ENCODE measurements at regions not wholly inside any gene's neighbourhood (a gene's known extent, or its start where the extent isn't known, plus 50 kb on each side); places are given as distances from the start of the nearest gene placed in this dataset.
"Not testable (repeated sequence)": the region's sequence is repeated elsewhere in the genome, so short reads cannot be mapped to it uniquely, and the experiment has no call there.

DNA sequence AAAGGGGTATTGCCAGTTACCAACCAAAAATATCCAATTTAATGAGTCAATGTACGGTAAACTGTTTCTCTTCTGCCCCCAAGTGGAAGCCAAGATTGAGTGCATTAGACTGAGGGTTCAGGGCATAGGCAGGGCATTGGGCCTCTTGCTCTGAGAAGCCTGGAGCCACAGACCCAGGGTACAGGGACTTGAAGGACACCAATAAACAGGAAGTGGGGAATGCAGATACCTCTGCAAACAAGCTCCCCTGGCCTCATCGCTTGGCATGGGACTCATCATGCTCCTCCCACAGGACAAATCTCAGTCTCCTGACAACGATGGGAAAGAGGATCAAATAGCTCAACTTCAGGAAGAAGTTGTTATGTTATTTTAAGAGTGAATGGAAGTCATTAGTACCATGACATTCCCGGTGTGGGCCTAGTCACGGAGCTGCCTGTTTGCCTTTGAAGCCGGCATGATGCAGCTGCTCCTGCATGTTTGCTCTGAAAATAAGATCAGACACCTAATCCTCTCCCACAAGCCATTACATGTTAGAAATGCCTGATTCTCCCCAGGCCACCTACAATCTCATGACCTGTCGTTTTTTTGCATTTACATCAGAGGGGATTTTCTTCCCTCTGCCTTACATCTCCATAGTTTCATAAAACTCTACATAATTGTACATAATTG lies 224.2 kb downstream of the RCHY1 start:
- FAIRE-seq = no peak
- no peak for DNase-seq (ENCODE audit: low spot score in 2 of 2)

DNA sequence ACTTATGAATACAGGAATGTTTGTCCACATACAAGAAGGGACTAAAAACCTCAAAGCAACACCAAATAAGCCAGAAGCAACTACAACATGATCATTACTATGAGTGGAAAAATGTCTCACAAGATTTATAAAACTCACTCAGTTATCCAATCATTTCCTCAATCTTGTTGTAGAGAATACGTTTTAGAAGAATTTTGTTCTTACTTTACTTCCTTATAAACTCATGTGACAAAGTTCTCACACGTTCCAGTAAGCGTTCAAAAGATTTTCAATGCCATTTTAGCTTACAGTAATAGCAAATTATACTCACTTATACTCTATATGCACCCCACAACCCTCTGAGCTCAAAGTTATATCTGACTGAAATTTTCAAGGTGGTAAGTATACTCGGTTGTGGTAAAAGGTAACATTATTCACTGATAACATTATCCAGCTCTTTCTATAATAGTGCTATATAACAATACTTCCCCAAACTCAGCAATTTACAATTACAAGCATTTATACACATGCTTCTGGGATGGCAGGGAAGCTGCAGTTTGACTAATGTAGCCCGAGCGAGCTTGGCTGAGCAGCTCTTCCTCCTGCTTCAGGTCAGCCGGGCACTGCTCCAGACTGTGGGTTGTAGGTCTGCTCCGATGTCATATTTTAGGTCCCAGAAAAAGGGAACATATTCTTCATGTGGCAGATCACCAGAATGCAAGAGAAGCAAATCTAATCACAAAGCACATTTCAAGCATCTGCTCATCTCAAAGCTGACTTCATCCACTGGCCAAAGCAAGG lies 226.3 kb downstream of the RCHY1 start:
- DNase-seq (ENCODE audit: low spot score in 2 of 2) (no peak), FAIRE-seq (no peak)

DNA sequence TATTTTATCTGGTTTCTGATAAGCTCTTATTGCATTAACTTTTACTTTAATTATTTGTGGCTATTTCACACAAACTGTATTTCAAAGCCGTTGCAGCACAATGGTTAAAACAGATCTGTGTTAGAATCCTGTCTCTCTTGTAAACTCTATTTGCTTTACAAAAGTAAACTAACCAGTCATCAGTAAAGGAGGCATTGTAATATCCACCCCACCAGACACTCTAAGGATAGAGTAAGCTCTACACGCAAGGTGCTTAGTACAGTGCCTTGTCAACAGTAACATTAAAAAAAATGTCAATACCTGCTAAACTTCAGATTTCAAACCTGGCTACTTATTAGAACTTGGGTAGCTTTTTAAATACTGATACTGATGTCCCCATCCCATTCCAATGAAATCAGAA lies 228.4 kb downstream of the RCHY1 start:
- no peak for DNase-seq (ENCODE audit: low spot score in 2 of 2)
- no peak for FAIRE-seq

DNA sequence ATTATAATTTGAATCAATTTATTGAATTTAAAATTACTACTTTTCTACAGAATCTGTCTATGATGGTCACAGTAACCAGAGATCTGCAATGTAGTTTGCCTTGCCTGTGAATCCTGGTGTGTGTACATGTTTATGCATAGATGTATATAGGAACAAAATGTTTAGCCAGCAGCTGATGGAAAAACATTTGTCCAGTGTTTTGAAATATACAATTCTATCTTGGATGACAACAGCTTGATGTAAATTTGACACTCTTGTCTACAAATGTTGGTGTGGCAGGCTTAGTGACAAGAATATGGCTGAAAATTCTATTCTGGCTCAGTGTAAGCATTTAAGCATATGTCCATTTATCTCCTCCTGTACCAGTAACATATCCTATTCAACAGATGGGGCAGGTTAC lies 229.4 kb downstream of the RCHY1 start:
- no peak for DNase-seq (ENCODE audit: low spot score in 2 of 2)

DNA sequence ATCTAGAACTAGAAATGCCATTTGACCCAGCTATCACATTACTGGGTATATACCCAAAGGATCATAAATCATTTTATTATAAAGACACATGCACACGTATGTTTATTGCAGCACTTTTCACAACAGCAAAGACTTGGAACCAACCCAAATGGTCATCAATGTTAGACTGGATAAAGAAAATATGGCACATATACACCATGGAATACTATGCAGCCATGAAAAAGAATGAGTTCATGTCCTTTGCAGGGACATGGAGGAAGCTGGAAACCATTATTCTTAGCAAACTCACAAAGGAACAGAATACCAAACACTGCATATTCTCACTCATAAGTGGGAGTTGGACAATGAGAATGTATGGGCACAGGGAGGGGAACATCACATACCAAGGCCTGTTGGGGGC lies 233.7 kb downstream of the RCHY1 start:
- not testable (repeated sequence) for FAIRE-seq; DNase-seq (ENCODE audit: low spot score in 2 of 2)

More for the DNA sequence above, 229.4 kb downstream of the RCHY1 start:
- no peak for FAIRE-seq

DNA sequence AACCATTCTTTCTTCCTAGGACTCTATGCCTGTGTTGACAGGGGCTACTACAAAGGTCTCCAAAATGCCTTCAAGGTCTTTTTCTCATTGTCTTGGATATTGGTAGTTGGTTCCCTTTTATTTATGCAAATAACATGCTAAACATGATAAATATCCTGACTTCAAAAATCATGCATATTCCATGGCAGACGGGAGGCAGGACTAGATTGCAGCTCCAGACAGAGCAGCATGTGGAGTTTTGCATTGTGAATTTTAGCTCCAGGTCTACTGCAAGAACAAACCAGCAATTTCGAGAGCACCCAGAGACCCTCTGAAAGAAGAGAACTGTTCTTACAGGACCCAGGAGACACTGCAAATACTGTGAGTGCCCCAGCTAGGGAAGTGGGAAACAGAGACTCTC lies 254.9 kb downstream of the RCHY1 start:
- DNase-seq (ENCODE audit: low spot score in 2 of 2) = no peak
- FAIRE-seq = no peak

DNA sequence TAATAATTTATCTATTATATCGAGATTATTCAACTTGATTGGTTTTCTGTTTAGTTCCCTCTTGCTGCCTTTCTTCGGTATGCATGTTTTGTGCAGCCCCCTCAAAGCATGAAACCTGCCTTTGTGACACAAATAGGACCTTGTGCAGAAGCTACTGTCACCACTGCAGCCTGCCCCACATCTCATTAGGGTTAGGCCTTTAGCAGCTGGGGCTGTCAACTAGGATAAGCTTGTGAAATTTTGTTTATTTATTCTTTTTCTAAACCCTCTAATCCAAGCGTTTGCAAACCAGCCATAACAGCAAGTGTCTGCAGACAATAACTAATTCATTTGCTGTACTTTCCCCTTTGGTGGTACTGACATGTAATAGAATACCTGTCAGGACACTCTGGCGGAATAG lies 258.9 kb downstream of the RCHY1 start:
- FAIRE-seq = no peak
- no peak for DNase-seq (ENCODE audit: low spot score in 2 of 2)

DNA sequence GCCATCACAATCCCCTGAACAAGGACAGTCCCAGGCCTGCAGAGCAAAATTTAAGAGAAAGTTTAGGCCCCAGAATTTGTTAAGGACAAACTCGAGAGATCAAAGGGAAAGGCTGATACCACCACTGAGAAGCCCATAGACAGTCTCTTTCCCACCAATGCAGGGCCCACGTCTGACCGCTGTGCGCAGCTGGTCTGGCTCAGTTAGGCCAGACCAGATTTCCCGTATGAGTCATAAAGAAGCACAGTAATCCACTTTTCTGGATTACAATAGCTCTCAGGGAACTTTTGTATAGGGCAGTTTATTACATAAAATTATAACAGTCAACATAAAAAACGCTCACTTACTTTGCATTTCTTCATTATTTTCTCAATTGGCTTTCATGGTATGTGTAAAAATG lies 259.5 kb downstream of the RCHY1 start:
- FAIRE-seq (no peak), DNase-seq (ENCODE audit: low spot score in 2 of 2) (no peak)

DNA sequence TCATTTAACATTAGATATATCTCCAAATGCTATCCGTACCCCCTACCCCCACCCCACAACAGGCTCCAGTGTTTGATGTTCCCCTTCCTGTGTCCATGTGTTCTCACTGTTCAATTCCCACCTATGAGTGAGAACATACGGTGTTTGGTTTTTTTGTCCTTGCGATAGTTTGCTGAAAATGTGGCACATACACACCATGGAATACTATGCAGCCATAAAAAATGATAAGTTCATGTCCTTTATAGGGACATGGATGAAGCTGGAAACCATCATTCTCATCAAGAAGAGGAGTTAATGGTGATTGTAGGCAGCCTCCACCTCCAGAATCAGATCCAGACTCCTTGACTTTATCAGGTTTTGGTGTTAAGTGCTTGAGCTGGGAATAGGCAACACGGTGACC lies 261.1 kb downstream of the RCHY1 start:
- DNase-seq (ENCODE audit: low spot score in 2 of 2); FAIRE-seq: not testable (repeated sequence)

DNA sequence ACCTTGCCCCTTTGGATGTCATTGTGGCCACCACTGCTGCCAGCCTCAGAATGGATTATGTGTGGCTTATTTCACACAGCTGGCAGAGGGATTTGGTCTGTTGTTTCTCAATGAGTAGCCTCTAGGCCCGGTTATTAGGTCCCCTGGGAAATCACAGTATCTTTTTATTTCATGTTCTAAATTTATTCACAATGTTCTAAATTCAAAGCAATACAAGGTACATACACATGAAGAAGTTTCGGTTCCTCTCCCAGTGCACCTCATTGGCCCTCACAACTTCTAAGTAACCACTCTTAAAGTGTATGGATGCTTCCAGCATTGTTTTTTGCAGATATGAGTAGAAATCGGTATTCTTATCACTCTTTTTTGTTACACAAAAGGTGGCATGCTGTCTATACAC lies 262.7 kb downstream of the RCHY1 start:
- FAIRE-seq (no peak), DNase-seq (ENCODE audit: low spot score in 2 of 2) (no peak)

DNA sequence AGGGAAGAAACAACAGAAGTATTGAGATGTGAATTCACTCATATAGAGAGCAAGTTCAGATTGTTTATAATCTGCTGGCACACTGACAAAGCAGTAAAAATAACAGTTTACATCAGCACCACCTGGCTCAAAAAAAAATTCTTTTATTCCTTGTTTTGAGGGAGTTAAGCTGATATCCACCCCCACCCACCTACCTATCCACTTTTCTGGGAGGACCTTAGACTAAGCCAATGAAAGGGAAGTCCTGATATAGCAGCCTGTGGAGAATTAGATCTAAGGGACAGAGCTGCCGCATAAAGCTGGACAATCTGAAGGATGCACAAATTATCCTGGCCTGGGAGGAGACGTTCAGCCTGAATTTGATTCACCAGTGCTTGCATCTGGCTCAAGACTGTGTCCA lies 264.5 kb downstream of the RCHY1 start:
- FAIRE-seq = no peak
- no peak for DNase-seq (ENCODE audit: low spot score in 2 of 2)

DNA sequence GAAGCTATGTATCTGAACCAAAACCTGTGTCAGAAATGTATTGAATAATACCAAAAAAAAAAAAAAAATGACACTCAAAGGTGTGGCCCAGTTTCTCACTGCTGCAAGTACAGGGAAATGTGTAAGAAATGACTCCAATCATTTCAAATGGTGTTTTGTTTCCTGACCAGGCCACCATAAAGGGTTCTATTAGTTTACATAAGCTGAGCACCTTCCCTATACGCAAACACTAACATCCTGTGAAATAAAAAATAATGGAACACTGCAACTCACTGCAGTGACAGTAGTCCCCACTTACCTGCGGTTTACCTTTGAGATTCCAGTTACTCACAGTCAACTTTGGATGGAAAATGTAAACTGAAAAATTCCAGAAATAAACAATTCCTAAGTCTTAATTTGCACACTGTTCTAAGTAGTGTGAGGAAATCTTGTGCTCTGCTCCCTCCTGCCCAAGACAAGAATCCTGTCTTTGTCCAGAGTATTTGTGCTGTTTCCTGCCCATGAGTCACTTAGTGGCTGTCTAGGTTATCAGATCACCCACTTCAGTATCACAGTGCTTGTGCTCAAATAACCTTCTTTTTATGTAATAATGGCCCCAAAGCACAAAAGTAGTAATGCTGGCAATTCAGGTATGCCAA lies 265.3 kb downstream of the RCHY1 start:
- FAIRE-seq = no peak
- DNase-seq (ENCODE audit: low spot score in 2 of 2) = no peak

DNA sequence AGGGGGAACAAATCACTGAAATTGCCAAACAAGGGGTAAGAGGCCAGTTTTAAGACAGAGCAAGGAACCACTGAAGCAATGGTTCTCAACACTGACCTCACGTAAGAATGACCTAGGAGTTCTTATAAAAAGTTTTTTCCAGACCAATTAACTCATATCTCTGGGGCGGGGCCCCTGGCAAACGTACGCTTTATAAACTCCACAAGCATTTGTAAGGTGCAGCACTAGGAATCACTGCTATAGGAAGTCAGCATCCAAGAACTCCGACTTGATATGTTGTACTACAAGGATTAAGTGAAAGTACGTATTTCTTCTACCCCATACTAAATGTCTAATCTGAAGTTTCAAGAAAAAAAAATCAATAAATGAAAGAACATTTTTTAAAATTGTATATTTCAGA lies 269.9 kb downstream of the RCHY1 start:
- DNase-seq (ENCODE audit: low spot score in 2 of 2) = no peak
- no peak for FAIRE-seq

DNA sequence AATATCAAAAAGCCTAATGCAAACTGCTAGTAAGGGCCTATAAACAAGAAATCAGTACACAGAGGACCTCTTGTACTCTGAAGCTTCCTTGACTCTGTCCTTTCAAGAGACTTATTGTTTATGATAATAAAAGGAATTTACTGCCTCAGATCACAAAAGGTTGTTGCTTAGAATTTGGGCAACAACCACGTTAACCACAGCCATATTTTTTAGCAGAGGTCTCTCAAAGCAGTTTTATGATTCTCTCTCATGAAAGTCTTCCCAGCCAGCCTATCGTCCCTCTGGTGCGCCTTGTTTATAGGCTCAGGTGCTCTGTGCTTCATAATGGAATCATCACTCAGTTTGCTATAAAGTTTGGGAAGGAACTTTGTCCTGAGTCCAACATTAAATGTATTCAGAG lies 270.6 kb downstream of the RCHY1 start:
- no peak for FAIRE-seq
- no peak for DNase-seq (ENCODE audit: low spot score in 2 of 2)

DNA sequence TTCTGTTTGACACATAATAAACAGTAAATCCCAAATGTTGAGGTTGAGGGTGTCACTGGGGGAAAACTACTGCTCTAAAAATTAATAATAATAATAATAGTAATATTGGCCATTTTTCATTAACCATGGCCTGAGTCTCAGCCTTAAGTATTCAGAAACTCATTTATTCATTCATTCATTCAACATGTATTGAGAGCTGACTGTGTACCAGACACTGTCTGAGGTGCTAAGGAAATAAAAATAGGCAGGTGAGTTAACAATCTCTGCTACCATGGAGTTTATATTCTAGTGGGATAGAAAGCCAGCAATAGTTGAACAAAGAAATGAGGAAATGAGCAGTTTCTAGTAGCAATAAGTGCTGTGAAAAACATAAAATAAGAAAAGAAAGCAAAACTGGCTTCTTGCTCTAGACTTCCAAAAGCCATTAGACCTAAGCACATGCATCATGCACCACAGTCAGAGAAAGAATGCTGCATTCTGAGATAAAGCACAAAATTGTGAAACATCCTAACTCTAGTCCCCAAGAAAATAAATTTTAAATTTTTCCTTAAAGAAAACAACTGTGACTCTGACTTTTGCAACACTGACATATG lies 278.7 kb downstream of the RCHY1 start:
- no peak for DNase-seq (ENCODE audit: low spot score in 2 of 2)
- FAIRE-seq = no peak

DNA sequence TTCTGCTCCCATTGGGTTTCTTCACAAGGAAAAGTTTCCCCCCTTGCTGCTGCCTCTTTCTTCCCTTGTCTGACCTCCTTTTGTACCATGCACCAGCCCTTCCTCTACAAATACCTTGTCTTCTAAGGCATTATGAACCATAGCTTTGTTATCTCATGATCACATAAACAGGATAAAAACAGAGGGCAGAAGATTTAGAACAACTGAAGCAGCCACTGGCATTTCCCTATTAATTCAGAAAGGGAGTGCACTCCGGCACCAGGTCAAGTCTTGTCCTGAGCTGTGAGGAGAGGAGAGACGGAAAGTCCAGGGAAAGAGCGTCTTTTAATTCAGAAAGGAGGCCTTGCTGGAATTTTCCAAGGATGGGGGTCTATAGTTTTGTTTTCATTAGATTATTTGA lies 281.7 kb downstream of the RCHY1 start:
- no peak for FAIRE-seq
- no peak for DNase-seq (ENCODE audit: low spot score in 2 of 2)

DNA sequence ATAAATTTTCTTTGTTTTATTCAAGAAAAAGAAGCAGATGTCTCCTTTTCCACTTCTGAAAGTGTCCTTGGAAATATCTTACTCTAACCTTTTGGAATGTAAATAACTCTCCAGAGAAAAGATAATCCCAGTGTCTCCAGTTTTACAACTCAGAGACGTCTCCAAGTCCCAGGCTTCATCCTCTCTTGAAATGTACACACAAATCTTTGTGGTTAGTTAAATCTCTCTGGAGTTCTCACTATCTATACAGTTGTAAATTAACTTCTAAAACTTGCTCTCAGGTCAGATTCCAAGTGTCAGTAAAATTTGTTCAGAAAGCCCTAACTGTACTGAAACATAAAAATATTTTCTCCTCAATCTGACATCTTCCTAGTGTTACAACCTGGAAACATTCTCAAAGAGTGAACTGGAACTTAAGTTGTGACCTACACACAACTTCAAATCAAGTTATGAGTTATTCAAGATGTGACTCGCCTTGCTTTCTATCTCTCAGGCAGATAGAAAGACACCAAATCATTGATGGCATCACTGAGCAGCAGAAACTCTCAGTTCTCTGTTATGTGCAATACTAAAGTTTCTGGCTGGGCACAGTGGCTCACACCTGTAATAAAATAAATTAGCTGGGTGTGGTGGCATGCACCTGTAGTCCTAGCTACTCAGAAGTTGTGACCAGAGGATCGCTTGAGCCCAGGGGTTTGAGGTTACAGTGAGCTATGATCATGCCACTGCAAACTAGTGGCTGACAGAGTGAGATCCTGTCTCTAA lies 284.2 kb downstream of the RCHY1 start:
- no peak for FAIRE-seq
- DNase-seq (ENCODE audit: low spot score in 2 of 2) = no peak

DNA sequence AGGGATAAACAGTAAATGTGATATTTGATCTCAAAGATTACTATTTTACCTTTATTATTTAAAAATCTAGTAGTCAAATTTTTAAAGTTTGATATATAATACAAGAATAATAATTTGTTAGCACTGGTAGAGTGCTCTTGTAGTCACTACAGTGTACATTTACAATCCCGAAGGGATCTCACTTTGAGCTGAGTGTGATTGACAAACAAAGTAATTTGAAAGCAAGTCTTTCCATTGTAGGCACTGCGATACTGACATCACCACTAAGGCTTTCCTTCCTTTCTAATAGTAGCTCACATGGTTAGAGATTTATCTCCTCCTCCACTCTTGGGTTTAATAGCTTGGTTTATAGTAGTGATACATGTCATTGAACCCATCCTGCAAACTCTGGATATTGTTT lies 280.6 kb downstream of the PARM1 start:
- DNase-seq (ENCODE audit: low spot score in 2 of 2) (no peak), FAIRE-seq (no peak)

DNA sequence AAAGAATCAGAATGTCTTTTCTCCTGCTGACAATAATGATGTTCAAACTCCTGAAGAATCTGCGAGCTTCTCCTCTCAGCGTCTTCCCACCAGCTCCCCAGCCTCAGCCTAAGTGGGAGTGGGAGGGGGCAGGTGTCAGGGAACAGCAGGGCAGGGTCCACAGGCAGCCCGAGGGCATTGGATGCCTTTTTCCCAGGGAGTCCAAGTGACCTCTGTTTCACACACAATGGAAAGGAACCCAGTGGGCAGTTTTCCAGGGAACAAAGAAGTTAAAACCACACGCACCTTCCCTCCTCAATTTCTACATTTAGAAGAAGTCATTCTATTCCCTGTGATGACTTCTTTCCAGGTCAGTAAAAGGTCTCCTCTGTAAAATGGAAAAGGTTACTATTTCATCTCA lies 278.5 kb downstream of the PARM1 start:
- DNase-seq (ENCODE audit: low spot score in 2 of 2) (no peak), FAIRE-seq (no peak)

DNA sequence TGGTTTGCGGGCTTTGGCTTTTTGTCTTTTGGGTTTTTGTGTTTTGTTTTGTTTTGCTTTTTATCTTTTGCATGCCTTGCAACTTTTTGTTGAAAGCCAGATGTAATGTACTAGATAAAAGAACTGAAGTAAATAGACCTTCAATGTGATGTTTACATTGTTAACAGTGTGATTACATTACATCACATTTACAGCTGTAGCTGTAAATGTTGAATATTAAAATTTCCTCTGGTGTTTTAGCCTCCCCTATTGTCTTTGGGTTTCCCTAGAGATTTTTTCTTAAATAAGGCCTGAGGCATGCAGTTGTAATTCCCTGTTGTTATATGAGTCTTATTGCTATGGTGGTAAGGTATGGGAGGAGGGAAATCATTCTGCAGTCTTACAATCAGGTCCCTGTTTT lies 275.0 kb downstream of the PARM1 start:
- no peak for FAIRE-seq

DNA sequence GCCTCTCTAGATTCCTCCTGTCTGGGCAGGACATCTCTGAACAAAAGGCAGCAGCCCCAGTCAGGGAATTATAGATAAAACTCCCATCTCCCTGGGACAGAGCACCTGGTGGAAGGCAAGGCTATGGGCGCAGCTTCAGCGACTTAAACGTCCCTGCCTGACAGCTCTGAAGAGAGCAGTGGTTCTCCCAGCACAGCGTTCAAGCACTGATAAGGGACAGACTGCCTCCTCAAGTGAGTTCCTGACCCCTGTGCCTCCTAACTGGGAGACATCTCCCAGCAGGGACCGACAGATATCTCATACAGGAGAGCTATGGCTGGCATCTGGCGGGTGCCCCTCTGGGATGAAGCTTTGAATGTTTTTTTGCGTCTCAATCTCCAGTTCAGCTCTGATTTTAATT lies 262.2 kb downstream of the PARM1 start:
- FAIRE-seq = no peak
- DNase-seq (ENCODE audit: low spot score in 2 of 2) = no peak

More for the DNA sequence above, 275.0 kb downstream of the PARM1 start:
- no peak for DNase-seq (ENCODE audit: low spot score in 2 of 2)
